ENCODE measurements at regions not wholly inside any gene's neighbourhood (a gene's known extent, or its start where the extent isn't known, plus 50 kb on each side); places are given as distances from the start of the nearest gene placed in this dataset.

DNA sequence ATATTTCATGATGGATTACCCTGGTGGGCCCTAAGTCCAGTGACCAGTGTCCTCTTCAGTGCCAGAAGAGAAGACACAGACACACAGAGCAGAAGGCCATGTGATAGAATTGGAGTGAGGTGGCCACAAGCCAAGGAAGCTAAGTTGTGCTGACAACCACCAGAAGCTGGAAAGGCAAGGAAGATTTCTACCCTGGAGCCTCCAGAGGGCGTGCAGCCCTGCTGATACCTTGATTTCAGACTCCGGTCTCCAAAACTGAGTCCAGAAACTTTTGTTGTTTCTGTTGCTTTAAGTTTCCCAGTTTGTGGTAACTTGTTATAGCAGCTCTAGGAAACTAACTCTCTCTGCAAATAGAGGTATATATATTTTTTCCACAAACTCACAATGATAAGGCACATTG lies 396.6 kb upstream of the ASIC2 start:
- TF ChIP-seq, protein P1, sequence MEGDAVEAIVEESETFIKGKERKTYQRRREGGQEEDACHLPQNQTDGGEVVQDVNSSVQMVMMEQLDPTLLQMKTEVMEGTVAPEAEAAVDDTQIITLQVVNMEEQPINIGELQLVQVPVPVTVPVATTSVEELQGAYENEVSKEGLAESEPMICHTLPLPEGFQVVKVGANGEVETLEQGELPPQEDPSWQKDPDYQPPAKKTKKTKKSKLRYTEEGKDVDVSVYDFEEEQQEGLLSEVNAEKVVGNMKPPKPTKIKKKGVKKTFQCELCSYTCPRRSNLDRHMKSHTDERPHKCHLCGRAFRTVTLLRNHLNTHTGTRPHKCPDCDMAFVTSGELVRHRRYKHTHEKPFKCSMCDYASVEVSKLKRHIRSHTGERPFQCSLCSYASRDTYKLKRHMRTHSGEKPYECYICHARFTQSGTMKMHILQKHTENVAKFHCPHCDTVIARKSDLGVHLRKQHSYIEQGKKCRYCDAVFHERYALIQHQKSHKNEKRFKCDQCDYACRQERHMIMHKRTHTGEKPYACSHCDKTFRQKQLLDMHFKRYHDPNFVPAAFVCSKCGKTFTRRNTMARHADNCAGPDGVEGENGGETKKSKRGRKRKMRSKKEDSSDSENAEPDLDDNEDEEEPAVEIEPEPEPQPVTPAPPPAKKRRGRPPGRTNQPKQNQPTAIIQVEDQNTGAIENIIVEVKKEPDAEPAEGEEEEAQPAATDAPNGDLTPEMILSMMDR (IDR thresholded peaks at IDR 0.05; ENCODE audit: low read length) = no peak
- no peak for TF ChIP-seq EZH2 (optimal IDR thresholded peaks at IDR 0.05; ENCODE audit: low read depth, low read length)

All from MM.1S (cell line).